K562 (cell line): ENCODE measurements at regions not wholly inside any gene's neighbourhood (a gene's known extent, or its start where the extent isn't known, plus 50 kb on each side); places are given as distances from the start of the nearest gene placed in this dataset.

Experiments used
- ATAC-seq: fragments of 200-7000 bp; cut with Tn5 transposase; 3 replicates; pipeline ENCODE4 v1.9.1; 2020; ENCODE audit warnings: moderate library complexity
- BruUV-seq: library from RNA; stranded (reverse); fragments of 400-500 nt; replicated peaks from 2 replicates; lab custom pipeline; 2021; lab: Mats Ljungman, UMichigan
- CTCF ChIA-PET: fragments of 300-600 bp; formaldehyde crosslinking; extraction: SDS; loops from one replicate; lab custom pipeline; 2021; ENCODE audit warnings: low intra/inter-chr PET ratio; lab: Yijun Ruan, JAX
- POLR2A ChIA-PET: fragments of 300-600, 350-650 bp; sonication (Branson Sonifier 250); formaldehyde crosslinking; extraction: SDS; loops from one replicate; lab custom pipeline; 2021; ENCODE audit warnings: antibody characterized with exemption, inconsistent platforms; lab: Yijun Ruan, JAX
- DNase-seq, 4 experiments: peaks; one replicate each; pipeline versions ENCODE4 v3.0.0 to v3.0.0-alpha.2; 2011 to 2018; ENCODE audit warnings: low spot score in 3 of 4, mixed read lengths in 3 of 4; ENCODE audit errors: extremely low read depth in 1 of 4
- FAIRE-seq: peaks from 2 replicates; lab custom pipeline; 2011; peaks lifted over from hg19 to GRCh38; lab: Jason Lieb, UNC
- H2AFZ ChIP-seq: 2 replicates; pipeline ENCODE4 v1.6.0; 2011; ENCODE audit warnings: low read depth, low read length, control low read depth, inconsistent platforms
- H3K27ac ChIP-seq: fragments of 200-600 bp; 3 replicates; pipeline ENCODE4 v1.8.0; 2011; ENCODE audit warnings: low read depth, mild to moderate bottlenecking, control low read depth, inconsistent platforms, low read length, moderate library complexity, mixed read lengths; ENCODE audit errors: extremely low read depth
- H3K27me3 ChIP-seq, 2 experiments: fragments of 300-600 bp in 1 of 2; 2 replicates in 1 of 2; 3 replicates in 1 of 2; pipeline versions ENCODE4 v1.6.0 to v1.8.0; 2011; ENCODE audit warnings: inconsistent platforms in 2 of 2, low read length in 2 of 2, mild to moderate bottlenecking in 1 of 2, mixed read lengths in 1 of 2, moderate library complexity in 1 of 2; ENCODE audit not compliant: control insufficient read depth in 2 of 2, insufficient read depth in 2 of 2
- H3K36me3 ChIP-seq: fragments of 300-600 bp; 3 replicates; pipeline ENCODE4 v1.8.0; 2011; ENCODE audit warnings: mild to moderate bottlenecking, low read length, inconsistent platforms; ENCODE audit not compliant: control insufficient read depth, insufficient read depth
- H3K4me1 ChIP-seq, 2 experiments: fragments of 200-600 bp in 1 of 2; replicated peaks in 1 of 2; 2 replicates in 1 of 2; 3 replicates in 1 of 2; pipeline versions ENCODE4 v1.5.1 to v1.8.0; 2011; ENCODE audit warnings: inconsistent platforms in 2 of 2, low read length in 2 of 2, mild to moderate bottlenecking in 1 of 2, mixed read lengths in 1 of 2, moderate library complexity in 1 of 2; ENCODE audit not compliant: control insufficient read depth in 2 of 2, insufficient read depth in 2 of 2
- H3K4me2 ChIP-seq: 2 replicates; pipeline ENCODE4 v1.6.1; 2011; ENCODE audit warnings: low read length, control low read depth, inconsistent platforms, mixed read lengths; ENCODE audit not compliant: insufficient read depth
- H3K4me3 ChIP-seq: fragments of 200-600 bp; sonication (generic), shearing (Covaris generic); 2 replicates; pipeline ENCODE4 v1.5.1; 2016; ENCODE audit warnings: control low read depth, inconsistent platforms
- H3K79me2 ChIP-seq: fragments of 200-600 bp; 3 replicates; pipeline ENCODE4 v1.8.0; 2011; ENCODE audit warnings: low read length, inconsistent platforms; ENCODE audit not compliant: control insufficient read depth, insufficient read depth
- H3K9ac ChIP-seq, 2 experiments: 2 replicates each; pipeline versions ENCODE4 v1.6.0 to v1.6.1; 2011; ENCODE audit warnings: low read depth in 2 of 2, low read length in 2 of 2, control low read depth in 1 of 2, inconsistent platforms in 1 of 2, mild to moderate bottlenecking in 1 of 2, mixed read lengths in 1 of 2; ENCODE audit not compliant: insufficient read depth in 1 of 2
- H3K9me1 ChIP-seq: one replicate; pipeline ENCODE4 v1.6.0; 2011; ENCODE audit warnings: inconsistent platforms, mild to moderate bottlenecking, low read length, moderate library complexity; ENCODE audit not compliant: control insufficient read depth, insufficient read depth
- H3K9me3 ChIP-seq: replicated peaks from 2 replicates; pipeline ENCODE4 v1.5.1; 2011; ENCODE audit warnings: low read depth, low read length, inconsistent platforms; ENCODE audit not compliant: control insufficient read depth, insufficient read depth
- H4K20me1 ChIP-seq: replicated peaks from 2 replicates; pipeline ENCODE4 v1.6.1; 2011; ENCODE audit warnings: low read length, inconsistent platforms, mixed read lengths; ENCODE audit not compliant: control insufficient read depth, insufficient read depth
- ARHGAP35 ChIP-seq: fragments of 450-650 bp; IDR thresholded peaks from 2 replicates; pipeline ENCODE4 v1.6.1; 2018; ENCODE audit not compliant: partially characterized antibody
- CREM ChIP-seq: IDR thresholded peaks from 2 replicates; pipeline ENCODE4 v1.6.1; 2014; ENCODE audit warnings: antibody characterized with exemption, low read depth
- GTF2A2 ChIP-seq: IDR thresholded peaks from 2 replicates; pipeline ENCODE4 v1.6.1; 2016; ENCODE audit warnings: mild to moderate bottlenecking, missing genetic modification characterization, missing compliant biosample characterization
- NCOR1 ChIP-seq: fragments of 450-650 bp; IDR thresholded peaks from 2 replicates; pipeline ENCODE4 v1.6.1; 2016; ENCODE audit warnings: mild to moderate bottlenecking, moderate library complexity
- SMARCA5 ChIP-seq: fragments of 450-650 bp; IDR thresholded peaks from 2 replicates; pipeline ENCODE4 v1.6.1; 2016
- SPI1 ChIP-seq: IDR thresholded peaks from 2 replicates; pipeline ENCODE4 v1.6.1; 2011; ENCODE audit warnings: low read depth, low read length, control low read depth, borderline replicate concordance
- ZKSCAN8 ChIP-seq: fragments of 200-800 bp; sonication (Bioruptor generic); IDR thresholded peaks from 2 replicates; pipeline ENCODE4 v1.6.1; 2016; ENCODE audit warnings: missing genetic modification characterization, missing compliant biosample characterization
- ZNF197 ChIP-seq: fragments of 200-800 bp; sonication (Bioruptor generic); IDR thresholded peaks from 2 replicates; pipeline ENCODE4 v1.6.1; 2016; ENCODE audit warnings: low read depth, missing genetic modification characterization, missing compliant biosample characterization
- WGBS: fragments of 100-300 bp; shearing (Covaris generic); methylation state at CpG from one replicate; pipeline ENCODE4 v1.1.6; 2016; ENCODE audit warnings: low coverage, mixed read lengths; ENCODE audit not compliant: insufficient coverage; ENCODE audit errors: missing lambda C conversion rate; 5-methylcytosine and 5-hydroxymethylcytosine counted together
- in situ Hi-C: fragments of 300-500 bp; cut with MboI; formaldehyde crosslinking; loops from 4 replicates; pipeline ENCODE4 v1.15.0; 2018; ENCODE audit warnings: inconsistent platforms, mixed read lengths
- intact Hi-C: fragments of 100-400 bp; cut with micrococcal nuclease; formaldehyde crosslinking; loops from 2 replicates; pipeline ENCODE4 v1.14.2; 2022
- TF ChIP-seq, protein P1 (sequence below): fragments of 200-800 bp; sonication (Bioruptor generic); IDR thresholded peaks from 2 replicates; pipeline ENCODE4 v1.6.1; 2017; ENCODE audit warnings: missing genetic modification characterization, missing compliant biosample characterization

DNA sequence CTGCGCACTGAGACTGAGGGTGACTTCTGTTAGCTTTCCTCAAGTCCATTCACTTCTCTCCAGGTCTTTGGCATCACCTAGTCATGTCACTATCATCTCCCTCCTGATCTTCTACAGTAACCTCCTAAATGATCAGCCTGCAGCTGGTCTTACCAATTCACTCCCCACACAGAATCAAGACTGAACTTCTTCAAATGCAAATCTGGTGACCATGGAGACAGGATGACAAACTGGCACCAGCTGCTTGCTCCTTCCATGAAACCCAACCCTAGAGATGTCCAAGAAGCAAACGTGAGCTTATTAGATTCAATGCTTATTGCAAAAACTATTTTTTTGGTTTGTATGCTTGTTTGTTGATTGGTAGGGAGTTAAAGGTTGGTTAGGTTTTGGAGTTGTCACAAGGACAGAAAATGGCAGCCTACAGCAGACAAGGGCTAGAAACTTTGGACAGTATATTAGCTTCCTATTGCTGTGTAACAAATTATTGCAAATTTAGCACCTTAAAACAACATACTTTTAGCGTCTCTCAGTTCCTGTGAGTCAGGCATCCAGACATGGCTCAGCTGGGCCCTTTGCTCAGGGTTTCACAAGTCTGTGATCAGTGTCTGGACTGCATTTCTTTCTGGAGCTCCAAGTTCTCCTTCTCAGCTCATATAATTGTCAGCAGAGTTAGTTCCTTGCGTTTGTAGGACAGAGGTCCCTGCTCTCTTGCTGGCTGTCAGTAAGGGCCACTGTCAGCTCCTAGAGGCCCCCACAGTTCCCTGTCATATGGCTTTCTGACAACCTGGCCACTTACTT lies 53.3 kb upstream of the GJA8 start:
- intact Hi-C loops = no loop called here
- no peaks in the 10 kb centered on the region for H3K9me1 ChIP-seq
- ChIA-PET POLR2A (no interaction called here), CTCF (no interaction called here)
- H3K36me3 ChIP-seq = no peaks in the 10 kb centered on the region
- in situ Hi-C loops = no loop called here
- TF ChIP-seq CREM (no peak), ZKSCAN8 (CRISPR knock-in tag) (no peak), ARHGAP35 (no peak), NCOR1 (no peak), GTF2A2 (tag) (no peak), SPI1 (no peak), SMARCA5 (no peak), ZNF197 (CRISPR knock-in tag) (no peak)
- TF ChIP-seq, protein P1, sequence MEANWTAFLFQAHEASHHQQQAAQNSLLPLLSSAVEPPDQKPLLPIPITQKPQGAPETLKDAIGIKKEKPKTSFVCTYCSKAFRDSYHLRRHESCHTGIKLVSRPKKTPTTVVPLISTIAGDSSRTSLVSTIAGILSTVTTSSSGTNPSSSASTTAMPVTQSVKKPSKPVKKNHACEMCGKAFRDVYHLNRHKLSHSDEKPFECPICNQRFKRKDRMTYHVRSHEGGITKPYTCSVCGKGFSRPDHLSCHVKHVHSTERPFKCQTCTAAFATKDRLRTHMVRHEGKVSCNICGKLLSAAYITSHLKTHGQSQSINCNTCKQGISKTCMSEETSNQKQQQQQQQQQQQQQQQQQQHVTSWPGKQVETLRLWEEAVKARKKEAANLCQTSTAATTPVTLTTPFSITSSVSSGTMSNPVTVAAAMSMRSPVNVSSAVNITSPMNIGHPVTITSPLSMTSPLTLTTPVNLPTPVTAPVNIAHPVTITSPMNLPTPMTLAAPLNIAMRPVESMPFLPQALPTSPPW = no peak
- 22% methylated on average over 4 of the region's 4 CpGs for WGBS
- H3K4me3 ChIP-seq = no peak overlapping the region
- no peaks in the 10 kb centered on the region for H3K9me3 ChIP-seq
- no peaks in the 10 kb centered on the region for H3K79me2 ChIP-seq
- BruUV-seq = no TSS peak
- no peaks in the 10 kb centered on the region for H3K27me3 ChIP-seq
- no peaks in the 10 kb centered on the region for H4K20me1 ChIP-seq
- peak overlapping the region; percentile 23; the same call in 1 of the 2 replicates for H2AFZ ChIP-seq
- H3K4me2 ChIP-seq = no peak overlapping the region
- no peak for FAIRE-seq
- no peak overlapping the region for H3K27ac ChIP-seq
- DNase-seq = no peak
- peaks cover 0 to 14% of the 10 kb centered on the region in 2 experiments; a peak in 3 of 5 replicates for H3K4me1 ChIP-seq
- no peak for ATAC-seq
- no peak overlapping the region for H3K9ac ChIP-seq
